Hepatocyte (in vitro differentiated cells): ENCODE measurements at regions not wholly inside any gene's neighbourhood (a gene's known extent, or its start where the extent isn't known, plus 50 kb on each side); places are given as distances from the start of the nearest gene placed in this dataset.

ENCODE experiments used
- DNase-seq: peaks from one replicate; pipeline ENCODE4 v3.0.0-alpha.2; 2016; ENCODE audit warnings: low spot score
- H2AFZ ChIP-seq: fragments of 200-600 bp; sonication (generic); 2 replicates; pipeline ENCODE4 v1.6.0; 2016; ENCODE audit warnings: antibody characterized with exemption, mild to moderate bottlenecking
- H3K27ac ChIP-seq: fragments of 200-600 bp; sonication (generic); 2 replicates; pipeline ENCODE4 v1.5.1; 2016; ENCODE audit warnings: mild to moderate bottlenecking
- H3K27me3 ChIP-seq: fragments of 200-600 bp; sonication (generic); 2 replicates; pipeline ENCODE4 v1.6.1; 2016
- H3K36me3 ChIP-seq: fragments of 200-600 bp; sonication (generic); replicated peaks from 2 replicates; pipeline ENCODE4 v1.5.1; 2016; ENCODE audit warnings: low read depth; ENCODE audit not compliant: insufficient read depth
- H3K4me1 ChIP-seq: fragments of 200-600 bp; sonication (generic); 2 replicates; pipeline ENCODE4 v1.5.1; 2016; ENCODE audit warnings: mild to moderate bottlenecking, moderate library complexity; ENCODE audit not compliant: insufficient read depth
- H3K4me2 ChIP-seq: fragments of 200-600 bp; sonication (generic); 2 replicates; pipeline ENCODE4 v1.6.0; 2016
- H3K4me3 ChIP-seq: fragments of 200-600 bp; sonication (generic); 2 replicates; pipeline ENCODE4 v1.5.1; 2016; ENCODE audit warnings: mild to moderate bottlenecking
- H3K79me2 ChIP-seq: fragments of 200-600 bp; sonication (generic); 2 replicates; pipeline ENCODE4 v1.6.0; 2017; ENCODE audit warnings: mild to moderate bottlenecking
- H3K9me2 ChIP-seq: fragments of 200-600 bp; sonication (generic); replicated peaks from 2 replicates; pipeline ENCODE4 v1.6.0; 2017; ENCODE audit warnings: mild to moderate bottlenecking; ENCODE audit not compliant: insufficient read depth
- H3K9me3 ChIP-seq: fragments of 200-600 bp; sonication (generic); 2 replicates; pipeline ENCODE4 v1.5.1; 2016; ENCODE audit warnings: low read depth, mild to moderate bottlenecking
- H4K20me1 ChIP-seq: fragments of 200-600 bp; sonication (generic); 2 replicates; pipeline ENCODE4 v1.6.0; 2016; ENCODE audit warnings: mild to moderate bottlenecking; ENCODE audit not compliant: insufficient read depth, poor library complexity, severe bottlenecking
- EZH2 ChIP-seq: fragments of 200-600 bp; sonication (generic); IDR thresholded peaks from 2 replicates; pipeline ENCODE4 v1.6.1; 2016; ENCODE audit warnings: antibody characterized with exemption, mild to moderate bottlenecking, borderline replicate concordance
- EZH2phosphoT487 ChIP-seq: fragments of 200-600 bp; sonication (generic); IDR thresholded peaks from one replicate; pipeline ENCODE4 v1.6.1; 2018; ENCODE audit warnings: antibody characterized with exemption, mild to moderate bottlenecking, low read depth, moderate library complexity; ENCODE audit not compliant: unreplicated experiment, severe bottlenecking
- WGBS: methylation state at CpG from one replicate; pipeline ENCODE4 v1.1.6; 2016; ENCODE audit warnings: low lambda C conversion rate; ENCODE audit errors: missing lambda C conversion rate; 5-methylcytosine and 5-hydroxymethylcytosine counted together
- TF ChIP-seq, protein P1 (sequence below): fragments of 200-600 bp; sonication (generic); IDR thresholded peaks from 2 replicates; pipeline ENCODE4 v1.5.1; 2016; ENCODE audit warnings: antibody characterized with exemption, mild to moderate bottlenecking; ENCODE audit not compliant: poor library complexity

- Histone ChIP-seq H3K27me3 (no peaks in the 10 kb centered on the region), H4K20me1 (no peaks in the 10 kb centered on the region), H3K4me2 (no peak overlapping the region), H3K27ac (no peak overlapping the region), H3K4me1 (no peaks in the 10 kb centered on the region), H3K9me3 (no peaks in the 10 kb centered on the region), H3K36me3 (no peaks in the 10 kb centered on the region), H3K9me2 (no peaks in the 10 kb centered on the region), H3K4me3 (no peak overlapping the region), H3K79me2 (no peaks in the 10 kb centered on the region), H2AFZ (no peak overlapping the region)
- 76% methylated on average over 4 of the region's 4 CpGs for WGBS
- TF ChIP-seq EZH2 (no peak), EZH2phosphoT487 (no peak)
- TF ChIP-seq, protein P1, sequence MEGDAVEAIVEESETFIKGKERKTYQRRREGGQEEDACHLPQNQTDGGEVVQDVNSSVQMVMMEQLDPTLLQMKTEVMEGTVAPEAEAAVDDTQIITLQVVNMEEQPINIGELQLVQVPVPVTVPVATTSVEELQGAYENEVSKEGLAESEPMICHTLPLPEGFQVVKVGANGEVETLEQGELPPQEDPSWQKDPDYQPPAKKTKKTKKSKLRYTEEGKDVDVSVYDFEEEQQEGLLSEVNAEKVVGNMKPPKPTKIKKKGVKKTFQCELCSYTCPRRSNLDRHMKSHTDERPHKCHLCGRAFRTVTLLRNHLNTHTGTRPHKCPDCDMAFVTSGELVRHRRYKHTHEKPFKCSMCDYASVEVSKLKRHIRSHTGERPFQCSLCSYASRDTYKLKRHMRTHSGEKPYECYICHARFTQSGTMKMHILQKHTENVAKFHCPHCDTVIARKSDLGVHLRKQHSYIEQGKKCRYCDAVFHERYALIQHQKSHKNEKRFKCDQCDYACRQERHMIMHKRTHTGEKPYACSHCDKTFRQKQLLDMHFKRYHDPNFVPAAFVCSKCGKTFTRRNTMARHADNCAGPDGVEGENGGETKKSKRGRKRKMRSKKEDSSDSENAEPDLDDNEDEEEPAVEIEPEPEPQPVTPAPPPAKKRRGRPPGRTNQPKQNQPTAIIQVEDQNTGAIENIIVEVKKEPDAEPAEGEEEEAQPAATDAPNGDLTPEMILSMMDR, result no peak
- DNase-seq, result no peak
Measured at GRCh38 chr4:180407275-180407885, 1835.8 kb upstream of the TENM3 start.

GRCh38 chr4:180418819-180419531 lies 1824.2 kb upstream of the TENM3 start:
- DNase-seq, result no peak
- Histone ChIP-seq H3K79me2 (no peaks in the 10 kb centered on the region), H3K9me3 (no peaks in the 10 kb centered on the region), H3K27ac (no peak overlapping the region), H3K36me3 (no peaks in the 10 kb centered on the region), H4K20me1 (no peaks in the 10 kb centered on the region), H3K9me2 (no peaks in the 10 kb centered on the region), H3K4me1 (no peaks in the 10 kb centered on the region), H3K4me3 (no peak overlapping the region), H3K4me2 (no peak overlapping the region), H2AFZ (no peak overlapping the region), H3K27me3 (no peaks in the 10 kb centered on the region)
- 57% methylated on average over 6 of the region's 6 CpGs for whole genome bisulfite sequencing
- TF ChIP-seq EZH2, result no peak
- TF ChIP-seq, protein P1, result no peak
- TF ChIP-seq EZH2phosphoT487, result no peak

DNA sequence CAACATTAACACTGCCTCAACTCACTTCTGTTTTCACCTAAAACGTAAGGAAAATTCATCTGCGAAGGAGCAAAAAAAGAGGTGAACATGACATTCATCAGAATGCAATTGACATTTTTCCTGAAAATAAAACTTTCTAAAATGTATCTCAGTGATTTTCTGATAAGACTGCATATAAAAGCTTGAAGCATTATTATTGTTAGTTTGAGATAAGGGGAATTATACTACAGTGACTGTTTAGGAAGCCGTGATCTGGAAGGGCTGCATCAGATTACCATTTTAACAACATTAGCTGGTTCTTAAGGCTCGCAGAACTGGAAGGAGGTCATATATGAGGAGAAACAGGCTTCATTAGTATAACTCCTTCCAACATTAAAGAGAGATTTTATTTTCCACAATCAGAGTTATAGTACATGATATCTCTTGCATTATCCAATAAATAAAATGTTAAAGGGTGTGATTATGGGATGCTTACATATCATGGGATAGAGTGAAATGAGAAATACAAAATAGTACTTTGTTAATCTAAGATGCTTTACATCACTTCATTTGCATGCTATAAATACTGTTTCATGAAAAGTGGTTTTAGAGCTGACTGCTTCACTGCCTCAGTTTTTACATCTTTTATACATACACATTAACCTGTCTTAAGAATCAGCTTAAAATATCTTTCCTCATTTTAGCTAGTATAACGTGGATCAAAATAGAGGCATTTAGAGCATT lies 1820.1 kb upstream of the TENM3 start:
- Histone ChIP-seq H3K4me2 (no peak overlapping the region), H3K27ac (no peak overlapping the region), H3K36me3 (no peaks in the 10 kb centered on the region), H3K4me3 (no peak overlapping the region), H3K9me2 (no peaks in the 10 kb centered on the region), H2AFZ (no peak overlapping the region), H3K9me3 (no peaks in the 10 kb centered on the region), H3K27me3 (no peaks in the 10 kb centered on the region), H4K20me1 (no peaks in the 10 kb centered on the region), H3K79me2 (no peaks in the 10 kb centered on the region), H3K4me1 (no peaks in the 10 kb centered on the region)
- no peak for DNase-seq
- TF ChIP-seq EZH2phosphoT487 (no peak), EZH2 (no peak)
- TF ChIP-seq, protein P1, result no peak
- 55% methylated on average over 5 of the region's 5 CpGs for WGBS
